Suprapubic skin (tissue), 4 donors: ENCODE measurements at regions not wholly inside any gene's neighbourhood (a gene's known extent, or its start where the extent isn't known, plus 50 kb on each side); places are given as distances from the start of the nearest gene placed in this dataset.

Source experiments
- DNase-seq, 2 donors: peaks; one replicate each; pipeline ENCODE4 v3.0.0-alpha.2; 2019; ENCODE audit warnings: low spot score in 2 of 2
- H3K27ac ChIP-seq: fragments of 200-600 bp; sonication (generic); one replicate; pipeline ENCODE4 v1.5.1; 2019
- H3K27me3 ChIP-seq: fragments of 200-600 bp; sonication (generic); one replicate; pipeline ENCODE4 v1.5.1; 2019
- H3K36me3 ChIP-seq: fragments of 200-600 bp; sonication (generic); one replicate; pipeline ENCODE4 v1.5.1; 2019
- H3K4me1 ChIP-seq: fragments of 200-600 bp; sonication (generic); one replicate; pipeline ENCODE4 v1.5.1; 2019
- H3K4me3 ChIP-seq: fragments of 200-600 bp; sonication (generic); one replicate; pipeline ENCODE4 v1.5.1; 2019; ENCODE audit warnings: mild to moderate bottlenecking
- H3K9me3 ChIP-seq: fragments of 200-600 bp; sonication (generic); one replicate; pipeline ENCODE4 v1.5.1; 2019
- EP300 ChIP-seq: sonication (generic); formaldehyde crosslinking; IDR thresholded peaks from one replicate; pipeline ENCODE4 v1.6.1; 2017; ENCODE audit warnings: antibody characterized with exemption
- POLR2A ChIP-seq, 2 donors: fragments of 450-650 bp; IDR thresholded peaks; one replicate each; pipeline ENCODE4 v1.6.1; 2017; ENCODE audit warnings: antibody characterized with exemption in 2 of 2, mild to moderate bottlenecking in 2 of 2, moderate library complexity in 2 of 2
- POLR2AphosphoS5 ChIP-seq, 3 donors: sonication (generic); formaldehyde crosslinking; IDR thresholded peaks; one replicate each; pipeline ENCODE4 v1.6.1; 2017; ENCODE audit warnings: antibody characterized with exemption in 3 of 3
- WGBS: methylation state at CpG from one replicate; pipeline ENCODE4 v1.1.5; 2018; 5-methylcytosine and 5-hydroxymethylcytosine counted together
- TF ChIP-seq, protein P1 (sequence below), 2 donors: fragments of 200-600 bp in 1 of 2; fragments of 450-650 bp in 1 of 2; sonication (generic) in 1 of 2; IDR thresholded peaks; one replicate each; pipeline ENCODE4 v1.5.1; 2016 to 2019; ENCODE audit warnings: antibody characterized with exemption in 2 of 2, mild to moderate bottlenecking in 1 of 2, moderate library complexity in 1 of 2

DNA sequence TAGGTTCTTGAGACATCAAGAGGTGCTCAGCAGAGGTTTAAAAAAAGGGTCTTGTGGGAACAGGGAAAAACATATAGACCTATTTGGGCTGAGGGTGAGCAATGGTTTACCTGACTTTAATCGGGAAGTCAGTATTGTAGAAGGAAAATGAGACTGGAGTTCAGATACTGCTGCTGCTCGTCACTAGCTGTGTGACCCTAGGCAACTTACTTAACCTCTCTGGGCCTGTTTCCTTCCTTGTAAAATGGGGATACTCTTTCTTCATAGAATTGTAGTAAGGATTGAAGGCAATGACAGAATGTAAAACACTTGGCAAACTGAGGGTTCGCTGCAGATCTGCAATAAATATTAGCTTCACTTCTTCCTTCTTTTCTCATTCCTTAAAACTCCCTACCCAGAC, 327.5 kb upstream of the PROK2 start:
- Histone ChIP-seq H3K36me3 (no peaks in the 10 kb centered on the region), H3K27me3 (no peaks in the 10 kb centered on the region), H3K27ac (no peak overlapping the region), H3K4me3 (no peak overlapping the region), H3K4me1 (no peaks in the 10 kb centered on the region), H3K9me3 (no peaks in the 10 kb centered on the region)
- 93% methylated on average over 3 of the region's 3 CpGs for WGBS
- TF ChIP-seq POLR2A (IDR thresholded peaks at IDR 0.05): no peak
- TF ChIP-seq POLR2AphosphoS5 (IDR thresholded peaks at IDR 0.05): no peak
- TF ChIP-seq EP300: no peak
- TF ChIP-seq, protein P1, sequence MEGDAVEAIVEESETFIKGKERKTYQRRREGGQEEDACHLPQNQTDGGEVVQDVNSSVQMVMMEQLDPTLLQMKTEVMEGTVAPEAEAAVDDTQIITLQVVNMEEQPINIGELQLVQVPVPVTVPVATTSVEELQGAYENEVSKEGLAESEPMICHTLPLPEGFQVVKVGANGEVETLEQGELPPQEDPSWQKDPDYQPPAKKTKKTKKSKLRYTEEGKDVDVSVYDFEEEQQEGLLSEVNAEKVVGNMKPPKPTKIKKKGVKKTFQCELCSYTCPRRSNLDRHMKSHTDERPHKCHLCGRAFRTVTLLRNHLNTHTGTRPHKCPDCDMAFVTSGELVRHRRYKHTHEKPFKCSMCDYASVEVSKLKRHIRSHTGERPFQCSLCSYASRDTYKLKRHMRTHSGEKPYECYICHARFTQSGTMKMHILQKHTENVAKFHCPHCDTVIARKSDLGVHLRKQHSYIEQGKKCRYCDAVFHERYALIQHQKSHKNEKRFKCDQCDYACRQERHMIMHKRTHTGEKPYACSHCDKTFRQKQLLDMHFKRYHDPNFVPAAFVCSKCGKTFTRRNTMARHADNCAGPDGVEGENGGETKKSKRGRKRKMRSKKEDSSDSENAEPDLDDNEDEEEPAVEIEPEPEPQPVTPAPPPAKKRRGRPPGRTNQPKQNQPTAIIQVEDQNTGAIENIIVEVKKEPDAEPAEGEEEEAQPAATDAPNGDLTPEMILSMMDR (IDR thresholded peaks at IDR 0.05): no peak
- no peak for DNase-seq

DNA sequence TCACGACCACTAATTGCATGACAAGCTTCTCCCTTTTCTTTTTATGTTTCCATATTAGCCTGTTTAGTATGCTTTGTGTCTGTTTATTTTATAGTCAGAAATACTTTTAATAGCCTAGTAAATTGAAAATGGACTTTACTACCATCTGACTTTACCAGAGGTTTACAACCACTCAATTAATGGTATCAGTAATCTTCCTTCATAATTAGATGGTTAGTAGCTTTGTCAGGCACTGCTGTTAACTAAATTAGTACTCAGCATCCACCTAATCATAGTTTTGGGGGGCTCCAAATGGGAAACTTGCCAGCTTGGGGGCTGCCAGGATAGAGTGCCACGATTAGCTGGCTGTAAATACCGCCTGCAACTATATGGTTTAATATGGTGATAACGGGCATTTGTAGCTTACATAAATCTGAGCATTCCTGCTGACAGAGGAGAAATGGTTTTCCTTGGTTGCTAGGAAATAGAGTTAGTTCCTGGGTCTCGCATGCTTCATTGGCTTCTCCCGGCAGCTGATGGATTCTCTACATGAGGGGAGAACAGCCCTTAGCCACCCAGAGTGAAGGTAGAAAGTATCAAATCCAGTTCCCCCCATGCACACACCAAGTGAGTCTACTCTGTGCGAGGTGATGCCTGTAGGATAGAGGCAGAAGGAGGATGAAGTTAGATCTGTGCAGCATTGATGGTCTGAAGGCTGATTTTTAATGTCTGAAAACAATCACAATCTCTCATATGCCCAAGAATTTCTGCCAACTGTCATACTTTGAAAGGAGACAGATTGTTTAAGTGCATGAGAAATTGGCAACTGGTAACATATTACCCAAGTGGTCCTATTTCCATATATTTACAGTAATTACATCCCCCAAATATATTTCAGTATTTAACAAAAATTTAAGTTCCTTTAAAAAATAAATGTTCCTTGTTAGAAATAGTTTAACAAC, 326.6 kb upstream of the PROK2 start:
- WGBS: 76% methylated on average over 7 of the region's 7 CpGs
- H3K9me3 ChIP-seq: no peaks in the 10 kb centered on the region
- H3K4me3 ChIP-seq: no peak overlapping the region
- H3K4me1 ChIP-seq: no peaks in the 10 kb centered on the region
- TF ChIP-seq, protein P1 (IDR thresholded peaks at IDR 0.05): no peak
- TF ChIP-seq POLR2AphosphoS5 (IDR thresholded peaks at IDR 0.05): no peak
- no peak for TF ChIP-seq POLR2A (IDR thresholded peaks at IDR 0.05)
- TF ChIP-seq EP300: no peak
- no peak for DNase-seq
- no peaks in the 10 kb centered on the region for H3K27me3 ChIP-seq
- H3K27ac ChIP-seq: no peak overlapping the region
- no peaks in the 10 kb centered on the region for H3K36me3 ChIP-seq

DNA sequence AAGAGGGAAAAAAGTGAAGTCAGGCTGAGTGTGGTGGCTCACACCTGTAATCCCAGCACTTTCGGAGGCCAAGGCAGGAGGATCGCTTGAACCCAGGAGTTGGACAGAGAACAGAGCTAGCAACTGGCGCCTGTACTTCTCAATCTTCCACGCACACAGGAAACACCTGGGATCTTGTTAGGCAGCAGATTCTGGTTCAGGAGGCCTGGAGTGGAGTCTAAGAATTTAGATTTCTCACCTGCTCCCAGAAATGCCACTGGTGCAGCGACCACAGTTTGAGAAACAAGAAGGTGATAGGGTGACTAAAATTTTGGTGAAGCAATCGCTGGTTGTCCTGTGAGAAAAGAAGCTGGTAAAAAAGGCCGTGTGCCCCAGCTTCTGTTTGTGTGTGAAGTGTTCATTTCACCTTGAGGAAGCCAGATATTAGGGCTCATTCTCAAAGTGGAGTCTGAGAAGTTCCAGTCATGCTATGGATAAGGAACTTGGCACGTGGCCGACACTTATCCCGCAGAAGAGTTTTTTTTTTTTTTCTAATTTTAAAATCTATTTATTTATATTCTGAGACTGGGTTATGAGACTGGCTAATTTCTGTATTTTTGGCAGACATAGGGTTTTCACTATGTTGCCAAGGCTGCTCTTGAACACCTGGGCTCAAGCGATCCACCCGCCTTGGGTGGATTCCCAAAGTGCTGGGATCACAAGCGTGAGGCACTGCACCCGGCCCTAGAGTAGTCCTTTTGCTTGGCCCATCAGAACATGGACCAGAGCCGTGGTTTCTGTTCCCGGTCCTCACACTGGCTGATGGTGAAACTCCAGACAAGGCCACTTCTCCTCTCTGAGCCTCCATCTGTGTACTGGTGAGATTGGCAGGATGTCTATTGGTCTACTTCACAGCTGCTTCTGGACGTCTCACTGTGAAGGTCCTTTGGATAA, 324.6 kb upstream of the PROK2 start:
- 83% methylated on average over 17 of the region's 17 CpGs for WGBS
- Histone ChIP-seq H3K9me3 (no peaks in the 10 kb centered on the region), H3K4me3 (no peak overlapping the region), H3K36me3 (no peaks in the 10 kb centered on the region), H3K4me1 (no peaks in the 10 kb centered on the region), H3K27ac (no peak overlapping the region), H3K27me3 (no peaks in the 10 kb centered on the region)
- TF ChIP-seq POLR2A (IDR thresholded peaks at IDR 0.05) (no peak), EP300 (no peak), POLR2AphosphoS5 (IDR thresholded peaks at IDR 0.05) (no peak)
- TF ChIP-seq, protein P1 (IDR thresholded peaks at IDR 0.05): no peak
- no peak for DNase-seq

DNA sequence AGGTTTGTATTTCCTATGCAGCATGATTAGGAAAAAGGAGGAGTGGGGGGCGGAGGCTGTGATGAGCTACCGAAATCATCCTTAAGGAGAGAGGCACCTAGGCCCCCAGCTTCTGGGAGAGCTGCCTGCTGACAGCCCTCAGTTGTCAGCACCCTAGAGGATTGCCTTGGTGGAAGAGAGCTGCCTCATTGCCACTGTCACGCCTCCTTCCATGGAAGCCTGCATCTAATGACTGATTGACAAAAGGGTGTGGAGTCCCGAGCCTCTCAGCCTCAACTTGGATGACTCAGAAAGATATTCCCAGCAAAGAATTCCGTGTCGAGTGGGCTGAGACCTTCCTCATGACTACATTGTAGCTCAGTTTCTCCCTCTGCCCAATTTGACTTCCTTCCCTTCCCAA, 320.4 kb upstream of the PROK2 start:
- Histone ChIP-seq H3K27ac (no peak overlapping the region), H3K4me1 (peaks cover 15% of the 10 kb centered on the region), H3K27me3 (peaks cover 12% of the 10 kb centered on the region), H3K4me3 (no peak overlapping the region), H3K36me3 (no peaks in the 10 kb centered on the region), H3K9me3 (no peaks in the 10 kb centered on the region)
- 75% methylated on average over 6 of the region's 6 CpGs for WGBS
- no peak for TF ChIP-seq POLR2AphosphoS5 (IDR thresholded peaks at IDR 0.05)
- TF ChIP-seq EP300: no peak
- no peak for TF ChIP-seq POLR2A (IDR thresholded peaks at IDR 0.05)
- TF ChIP-seq, protein P1 (IDR thresholded peaks at IDR 0.05): no peak
- DNase-seq: no peak
